ENCODE measurements at regions not wholly inside any gene's neighbourhood (a gene's known extent, or its start where the extent isn't known, plus 50 kb on each side); places are given as distances from the start of the nearest gene placed in this dataset.

DNA sequence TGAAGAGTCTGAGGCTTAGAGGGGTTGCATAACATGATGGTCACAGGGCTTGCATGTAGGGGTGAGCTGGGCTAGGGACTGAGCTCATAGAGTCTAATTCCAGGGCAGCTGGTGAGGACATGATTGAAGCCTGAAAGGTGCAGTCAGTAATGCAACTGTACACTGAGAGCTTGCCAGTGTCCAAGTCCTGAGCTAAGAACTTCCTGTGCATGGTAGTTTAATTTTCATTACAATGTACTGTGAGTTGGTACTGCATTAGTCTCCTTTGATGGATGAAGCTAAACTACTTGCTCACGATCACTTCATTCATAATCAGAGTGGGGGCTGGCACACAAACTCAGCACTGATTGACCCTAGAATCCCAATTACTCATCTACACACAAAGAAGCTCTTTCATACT, 156.4 kb upstream of the CRBN start:
- H3K9me3 ChIP-seq (ENCODE audit: control insufficient read depth, insufficient read depth, low read depth, low read length): no peaks in the 10 kb centered on the region
- H3K27ac ChIP-seq (ENCODE audit: low read depth, low read length): no peak overlapping the region
- peaks cover 10% of the 10 kb centered on the region; the same call in 1 of the 2 replicates for H3K4me1 ChIP-seq (ENCODE audit: control insufficient read depth, insufficient read depth, low read length)
- H3K27me3 ChIP-seq (ENCODE audit: control insufficient read depth, insufficient read depth, low read length): no peaks in the 10 kb centered on the region
- H3K4me3 ChIP-seq (ENCODE audit: low read depth, low read length): no peak overlapping the region
- H3K9ac ChIP-seq (ENCODE audit: low read length): no peak overlapping the region
- H3K36me3 ChIP-seq (ENCODE audit: control insufficient read depth, insufficient read depth, low read length): no peaks in the 10 kb centered on the region

DNA sequence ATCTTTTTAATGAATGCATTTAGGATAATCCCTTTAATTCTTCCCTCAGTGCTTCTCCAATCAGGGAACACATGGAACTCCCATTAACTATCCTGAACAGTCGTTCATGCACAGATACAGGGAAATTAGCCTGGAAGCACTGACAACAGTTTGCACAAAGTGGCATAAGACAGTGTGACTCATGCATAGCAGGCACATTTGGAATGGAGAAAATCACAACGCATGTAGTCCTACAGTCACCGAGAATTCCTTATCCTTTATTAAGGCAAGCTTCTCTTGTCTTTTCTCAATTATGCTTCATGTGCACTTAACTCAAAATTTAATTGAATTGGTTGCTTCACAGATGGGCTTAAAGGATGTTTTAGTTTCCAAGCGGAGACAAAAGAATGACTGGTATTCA, 155.0 kb upstream of the CRBN start:
- H3K9ac ChIP-seq (ENCODE audit: low read length): no peak overlapping the region
- H3K4me1 ChIP-seq (ENCODE audit: control insufficient read depth, insufficient read depth, low read length): peaks cover 10% of the 10 kb centered on the region; the same call in 1 of the 2 replicates
- H3K36me3 ChIP-seq (ENCODE audit: control insufficient read depth, insufficient read depth, low read length): no peaks in the 10 kb centered on the region
- H3K9me3 ChIP-seq (ENCODE audit: control insufficient read depth, insufficient read depth, low read depth, low read length): no peaks in the 10 kb centered on the region
- no peaks in the 10 kb centered on the region for H3K27me3 ChIP-seq (ENCODE audit: control insufficient read depth, insufficient read depth, low read length)
- H3K27ac ChIP-seq (ENCODE audit: low read depth, low read length): no peak overlapping the region
- no peak overlapping the region for H3K4me3 ChIP-seq (ENCODE audit: low read depth, low read length)

DNA sequence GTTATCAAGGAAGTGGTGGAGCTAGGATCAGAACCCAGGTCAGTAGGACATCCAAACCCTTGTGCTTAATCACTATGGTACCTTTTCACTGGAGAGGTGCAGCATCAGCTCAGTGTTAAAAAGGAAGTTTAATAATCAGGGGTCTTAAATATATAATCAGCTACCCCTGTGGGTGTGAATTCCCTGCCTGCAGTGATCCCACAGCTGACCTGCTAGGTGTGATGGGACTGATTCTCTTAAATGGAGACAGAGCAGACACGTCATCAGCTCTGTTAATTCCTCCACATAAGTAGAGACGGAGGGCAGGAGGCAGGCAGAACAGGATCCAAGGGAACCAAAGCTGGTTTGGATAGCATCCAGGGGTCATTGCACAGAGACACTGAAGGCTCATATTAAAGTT, 154.1 kb upstream of the CRBN start:
- no peak overlapping the region for H3K4me3 ChIP-seq (ENCODE audit: low read depth, low read length)
- no peaks in the 10 kb centered on the region for H3K36me3 ChIP-seq (ENCODE audit: control insufficient read depth, insufficient read depth, low read length)
- no peaks in the 10 kb centered on the region for H3K9me3 ChIP-seq (ENCODE audit: control insufficient read depth, insufficient read depth, low read depth, low read length)
- H3K9ac ChIP-seq (ENCODE audit: low read length): no peak overlapping the region
- H3K4me1 ChIP-seq (ENCODE audit: control insufficient read depth, insufficient read depth, low read length): peaks cover 10% of the 10 kb centered on the region; the same call in 1 of the 2 replicates
- H3K27me3 ChIP-seq (ENCODE audit: control insufficient read depth, insufficient read depth, low read length): no peaks in the 10 kb centered on the region
- no peak overlapping the region for H3K27ac ChIP-seq (ENCODE audit: low read depth, low read length)

DNA sequence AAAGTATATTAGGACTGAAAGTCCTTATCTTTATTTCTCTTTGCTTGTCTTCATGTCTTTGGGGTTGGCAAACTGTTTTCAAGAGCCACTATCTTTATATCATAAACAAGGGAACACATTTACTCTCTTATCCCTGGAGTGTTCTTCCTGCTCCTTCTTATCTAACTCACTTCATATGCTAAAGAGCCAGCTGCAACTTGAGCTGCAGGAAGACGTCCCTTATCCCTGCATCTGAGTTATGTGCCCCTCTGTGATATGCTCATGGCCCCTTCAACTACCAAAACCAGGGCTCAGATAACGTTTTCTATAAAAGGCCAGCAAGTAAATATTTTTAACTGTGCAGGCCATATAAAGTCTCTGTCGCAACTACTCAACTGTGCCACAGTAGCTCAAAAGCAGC, 137.0 kb upstream of the CRBN start:
- Histone ChIP-seq H3K36me3 (ENCODE audit: control insufficient read depth, insufficient read depth, low read length) (no peaks in the 10 kb centered on the region), H3K4me1 (ENCODE audit: control insufficient read depth, insufficient read depth, low read length) (peaks cover 8% of the 10 kb centered on the region), H3K9ac (ENCODE audit: low read length) (no peak overlapping the region), H3K27me3 (ENCODE audit: control insufficient read depth, insufficient read depth, low read length) (no peaks in the 10 kb centered on the region), H3K27ac (ENCODE audit: low read depth, low read length) (no peak overlapping the region), H3K9me3 (ENCODE audit: control insufficient read depth, insufficient read depth, low read depth, low read length) (peaks cover 9% of the 10 kb centered on the region), H3K4me3 (ENCODE audit: low read depth, low read length) (no peak overlapping the region)

DNA sequence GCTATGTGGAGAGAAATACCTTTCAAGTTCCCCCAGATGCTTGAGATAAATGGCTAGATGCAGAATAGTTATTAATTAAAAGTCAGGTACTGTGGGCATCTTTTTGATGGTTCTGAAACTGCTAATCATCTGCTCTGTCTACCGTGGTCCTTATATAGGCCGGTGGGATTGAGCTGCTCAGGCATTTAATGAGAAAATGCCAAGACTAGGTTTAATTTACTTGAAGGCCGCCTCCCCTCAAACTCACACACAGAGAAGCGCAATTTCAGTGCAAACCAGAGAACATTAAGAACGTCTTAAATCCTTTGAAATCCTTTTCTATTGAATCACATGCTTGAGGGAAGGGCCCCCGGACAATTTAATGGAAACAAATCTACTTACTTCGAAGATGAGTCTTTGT, 136.4 kb upstream of the CRBN start:
- Histone ChIP-seq H3K9me3 (ENCODE audit: control insufficient read depth, insufficient read depth, low read depth, low read length) (peaks cover 9% of the 10 kb centered on the region), H3K4me3 (ENCODE audit: low read depth, low read length) (no peak overlapping the region), H3K27ac (ENCODE audit: low read depth, low read length) (no peak overlapping the region), H3K27me3 (ENCODE audit: control insufficient read depth, insufficient read depth, low read length) (no peaks in the 10 kb centered on the region), H3K9ac (ENCODE audit: low read length) (no peak overlapping the region), H3K36me3 (ENCODE audit: control insufficient read depth, insufficient read depth, low read length) (no peaks in the 10 kb centered on the region), H3K4me1 (ENCODE audit: control insufficient read depth, insufficient read depth, low read length) (peaks cover 8% of the 10 kb centered on the region)

DNA sequence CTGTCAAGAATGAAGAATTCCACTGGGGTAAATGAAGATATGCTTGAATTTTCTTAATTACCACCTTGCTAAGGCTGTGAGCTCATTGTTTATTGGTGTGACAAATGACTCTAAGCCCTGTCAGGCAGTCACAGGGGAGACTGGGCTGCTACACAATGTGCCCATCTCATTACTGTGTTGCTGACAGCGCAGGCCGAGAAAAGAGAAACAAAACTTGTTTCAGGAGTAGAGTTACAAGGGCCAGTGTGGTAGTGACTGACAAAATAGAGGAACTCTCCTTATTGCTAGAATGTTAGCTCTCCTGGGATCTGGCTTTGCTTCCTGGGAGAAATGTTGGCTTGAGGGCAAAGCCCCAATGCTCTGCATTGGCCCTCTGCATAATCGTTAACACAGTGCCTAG, 130.4 kb upstream of the CRBN start:
- Histone ChIP-seq H3K27ac (ENCODE audit: low read depth, low read length) (no peak overlapping the region), H3K9ac (ENCODE audit: low read length) (no peak overlapping the region), H3K9me3 (ENCODE audit: control insufficient read depth, insufficient read depth, low read depth, low read length) (peaks cover 2% of the 10 kb centered on the region; the same call in 1 of the 2 replicates), H3K4me3 (ENCODE audit: low read depth, low read length) (no peak overlapping the region), H3K27me3 (ENCODE audit: control insufficient read depth, insufficient read depth, low read length) (no peaks in the 10 kb centered on the region), H3K4me1 (ENCODE audit: control insufficient read depth, insufficient read depth, low read length) (no peaks in the 10 kb centered on the region), H3K36me3 (ENCODE audit: control insufficient read depth, insufficient read depth, low read length) (no peaks in the 10 kb centered on the region)

DNA sequence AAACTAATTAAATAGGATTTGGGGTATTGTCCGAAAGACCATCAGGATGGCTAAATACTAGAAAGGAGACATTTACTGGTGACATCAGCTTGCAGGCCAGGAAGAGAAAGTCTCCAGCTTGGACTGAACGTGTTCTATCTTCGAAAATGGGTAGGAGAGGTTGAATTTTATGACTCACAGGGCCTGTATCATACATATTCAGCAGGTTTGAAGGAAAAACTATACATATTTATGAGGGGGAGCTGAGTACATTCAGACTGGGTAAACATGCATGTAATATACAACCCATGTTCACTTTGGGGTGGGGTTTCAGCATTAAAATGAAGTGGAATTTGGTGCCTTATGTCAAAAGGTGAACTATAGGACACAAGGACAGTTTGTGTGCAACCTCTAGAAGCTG, 129.3 kb upstream of the CRBN start:
- no peak overlapping the region for H3K27ac ChIP-seq (ENCODE audit: low read depth, low read length)
- no peak overlapping the region for H3K9ac ChIP-seq (ENCODE audit: low read length)
- no peaks in the 10 kb centered on the region for H3K4me1 ChIP-seq (ENCODE audit: control insufficient read depth, insufficient read depth, low read length)
- H3K9me3 ChIP-seq (ENCODE audit: control insufficient read depth, insufficient read depth, low read depth, low read length): peaks cover 2% of the 10 kb centered on the region; the same call in 1 of the 2 replicates
- H3K4me3 ChIP-seq (ENCODE audit: low read depth, low read length): no peak overlapping the region
- no peaks in the 10 kb centered on the region for H3K36me3 ChIP-seq (ENCODE audit: control insufficient read depth, insufficient read depth, low read length)
- H3K27me3 ChIP-seq (ENCODE audit: control insufficient read depth, insufficient read depth, low read length): no peaks in the 10 kb centered on the region

DNA sequence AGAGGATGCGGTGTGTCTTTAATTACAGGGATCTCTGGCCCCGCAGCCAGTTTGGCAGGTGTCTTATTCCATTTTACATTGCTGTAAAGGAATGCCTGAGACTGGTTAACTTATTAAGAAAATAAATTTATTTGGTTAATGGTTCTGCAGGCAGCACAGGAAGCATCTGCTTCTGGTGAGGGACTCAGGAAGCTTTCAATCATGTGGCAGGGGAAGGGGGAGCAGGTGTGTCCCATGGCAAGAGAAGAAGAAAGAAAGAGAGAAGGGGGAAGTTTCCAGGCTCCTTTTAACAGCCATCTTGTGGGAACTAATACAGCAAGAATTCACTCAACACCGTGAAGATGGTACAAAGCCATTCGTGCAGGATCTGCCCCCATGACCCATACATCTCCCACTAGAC, 128.0 kb upstream of the CRBN start:
- Histone ChIP-seq H3K36me3 (ENCODE audit: control insufficient read depth, insufficient read depth, low read length) (no peaks in the 10 kb centered on the region), H3K27ac (ENCODE audit: low read depth, low read length) (no peak overlapping the region), H3K4me3 (ENCODE audit: low read depth, low read length) (no peak overlapping the region), H3K9me3 (ENCODE audit: control insufficient read depth, insufficient read depth, low read depth, low read length) (peaks cover 2% of the 10 kb centered on the region; the same call in 1 of the 2 replicates), H3K4me1 (ENCODE audit: control insufficient read depth, insufficient read depth, low read length) (no peaks in the 10 kb centered on the region), H3K27me3 (ENCODE audit: control insufficient read depth, insufficient read depth, low read length) (no peaks in the 10 kb centered on the region), H3K9ac (ENCODE audit: low read length) (no peak overlapping the region)

DNA sequence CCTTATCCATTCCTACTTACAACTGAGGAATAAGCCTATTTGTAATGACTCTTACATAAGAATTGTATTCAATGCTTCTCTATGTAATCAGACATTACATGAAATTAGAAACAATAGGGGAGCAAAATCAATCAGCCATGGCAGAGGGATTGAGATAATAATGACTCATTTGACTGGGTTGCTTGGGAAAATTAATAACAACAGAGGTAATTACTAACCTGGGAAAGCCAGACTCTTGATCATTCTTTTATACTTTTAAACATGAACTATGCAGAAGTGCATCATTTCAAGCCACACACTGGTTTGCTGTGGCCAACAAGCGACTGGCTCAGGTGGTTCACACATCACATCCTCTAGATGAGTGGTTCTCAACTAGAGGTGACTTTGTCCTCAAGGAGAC, 126.3 kb upstream of the CRBN start:
- Histone ChIP-seq H3K36me3 (ENCODE audit: control insufficient read depth, insufficient read depth, low read length) (no peaks in the 10 kb centered on the region), H3K27me3 (ENCODE audit: control insufficient read depth, insufficient read depth, low read length) (no peaks in the 10 kb centered on the region), H3K27ac (ENCODE audit: low read depth, low read length) (no peak overlapping the region), H3K9me3 (ENCODE audit: control insufficient read depth, insufficient read depth, low read depth, low read length) (peaks cover 2% of the 10 kb centered on the region; the same call in 1 of the 2 replicates), H3K4me1 (ENCODE audit: control insufficient read depth, insufficient read depth, low read length) (no peaks in the 10 kb centered on the region), H3K9ac (ENCODE audit: low read length) (no peak overlapping the region), H3K4me3 (ENCODE audit: low read depth, low read length) (no peak overlapping the region)

DNA sequence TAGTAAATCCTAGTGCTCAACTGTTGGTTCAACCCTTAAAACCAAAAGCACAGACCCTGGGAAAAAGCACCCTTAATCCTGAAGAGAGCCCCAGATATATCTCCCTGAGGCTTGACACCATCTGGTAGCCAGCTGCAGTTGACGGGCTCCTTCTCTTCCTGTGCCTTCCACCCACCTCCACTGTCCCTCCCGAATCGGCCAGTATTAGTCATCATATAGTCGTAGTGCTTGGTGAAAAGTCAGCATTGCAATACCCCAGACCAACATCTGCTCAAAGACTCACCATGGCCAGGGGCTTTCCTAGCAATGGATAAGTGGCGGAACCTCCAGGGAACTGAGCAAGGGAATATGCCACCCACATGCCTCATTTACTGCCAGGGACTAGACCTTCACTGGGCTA, 125.6 kb upstream of the CRBN start:
- Histone ChIP-seq H3K36me3 (ENCODE audit: control insufficient read depth, insufficient read depth, low read length) (no peaks in the 10 kb centered on the region), H3K27ac (ENCODE audit: low read depth, low read length) (no peak overlapping the region), H3K9ac (ENCODE audit: low read length) (no peak overlapping the region), H3K4me1 (ENCODE audit: control insufficient read depth, insufficient read depth, low read length) (no peaks in the 10 kb centered on the region), H3K4me3 (ENCODE audit: low read depth, low read length) (no peak overlapping the region), H3K9me3 (ENCODE audit: control insufficient read depth, insufficient read depth, low read depth, low read length) (peaks cover 2% of the 10 kb centered on the region; the same call in 1 of the 2 replicates), H3K27me3 (ENCODE audit: control insufficient read depth, insufficient read depth, low read length) (no peaks in the 10 kb centered on the region)

DNA sequence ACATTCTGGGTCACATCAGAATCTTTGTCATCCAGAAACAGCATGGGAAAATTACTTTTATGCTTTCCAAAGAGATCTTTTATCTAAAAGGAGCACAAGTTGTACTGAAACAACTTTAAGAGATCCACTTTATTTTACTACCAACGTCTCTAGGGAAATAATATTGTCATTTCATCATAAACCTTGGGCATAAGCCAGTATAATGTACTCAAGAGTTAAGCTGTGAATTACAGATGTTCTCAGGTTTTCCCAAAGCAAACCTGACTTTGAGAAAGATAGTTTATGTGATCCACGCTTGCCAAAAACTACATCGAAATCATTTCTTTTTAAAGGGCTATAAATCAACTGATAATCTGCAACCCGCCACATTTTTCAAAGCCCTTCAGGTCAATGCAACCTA, 124.1 kb upstream of the CRBN start:
- Histone ChIP-seq H3K9ac (ENCODE audit: low read length) (no peak overlapping the region), H3K27me3 (ENCODE audit: control insufficient read depth, insufficient read depth, low read length) (no peaks in the 10 kb centered on the region), H3K36me3 (ENCODE audit: control insufficient read depth, insufficient read depth, low read length) (no peaks in the 10 kb centered on the region), H3K4me1 (ENCODE audit: control insufficient read depth, insufficient read depth, low read length) (no peaks in the 10 kb centered on the region), H3K4me3 (ENCODE audit: low read depth, low read length) (no peak overlapping the region), H3K27ac (ENCODE audit: low read depth, low read length) (no peak overlapping the region), H3K9me3 (ENCODE audit: control insufficient read depth, insufficient read depth, low read depth, low read length) (peaks cover 2% of the 10 kb centered on the region; the same call in 1 of the 2 replicates)

DNA sequence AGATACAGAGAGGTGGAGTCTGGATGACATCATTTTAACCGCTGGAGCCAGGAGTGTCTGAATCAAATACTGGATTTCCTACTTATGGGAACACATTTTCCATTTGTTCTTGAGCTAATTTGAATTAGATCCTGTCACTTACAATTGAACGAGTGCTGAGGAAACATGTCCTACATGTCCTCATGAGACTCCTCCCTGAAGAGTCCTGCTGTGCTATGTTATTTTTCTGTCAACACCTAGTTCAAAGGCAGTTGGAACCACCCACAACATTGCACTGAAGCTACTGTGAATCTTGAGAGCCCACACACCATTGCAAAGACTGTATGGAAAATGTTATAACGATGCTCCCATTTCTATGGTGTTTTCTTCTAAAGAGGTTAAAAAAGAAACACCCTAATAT, 123.5 kb upstream of the CRBN start:
- H3K9ac ChIP-seq (ENCODE audit: low read length): no peak overlapping the region
- H3K27me3 ChIP-seq (ENCODE audit: control insufficient read depth, insufficient read depth, low read length): no peaks in the 10 kb centered on the region
- H3K4me1 ChIP-seq (ENCODE audit: control insufficient read depth, insufficient read depth, low read length): no peaks in the 10 kb centered on the region
- H3K36me3 ChIP-seq (ENCODE audit: control insufficient read depth, insufficient read depth, low read length): no peaks in the 10 kb centered on the region
- no peak overlapping the region for H3K4me3 ChIP-seq (ENCODE audit: low read depth, low read length)
- H3K9me3 ChIP-seq (ENCODE audit: control insufficient read depth, insufficient read depth, low read depth, low read length): no peaks in the 10 kb centered on the region
- no peak overlapping the region for H3K27ac ChIP-seq (ENCODE audit: low read depth, low read length)
